Endothelial cell of umbilical vein (primary cell): ENCODE measurements at regions not wholly inside any gene's neighbourhood (a gene's known extent, or its start where the extent isn't known, plus 50 kb on each side); places are given as distances from the start of the nearest gene placed in this dataset.

Experiments used
- BruUV-seq: library from RNA; stranded (reverse); fragments of 400-500 nt; replicated peaks from 2 replicates; lab custom pipeline; 2021; lab: Mats Ljungman, UMichigan
- CTCF ChIA-PET: fragments of 300-600, 350-600 bp; sonication (Branson Sonifier 250); formaldehyde crosslinking; loops from one replicate; lab custom pipeline; 2021; ENCODE audit warnings: antibody characterized with exemption, inconsistent platforms; lab: Charles Lee
- POLR2A ChIA-PET: fragments of 300-600, 350-600 bp; sonication (Branson Sonifier 250); formaldehyde crosslinking; loops from one replicate; lab custom pipeline; 2021; ENCODE audit warnings: antibody characterized with exemption, inconsistent platforms; lab: Charles Lee
- DNase-seq: peaks from one replicate; pipeline ENCODE4 v3.0.0-alpha.2; 2011; ENCODE audit warnings: low read depth, low spot score
- FAIRE-seq: peaks from 2 replicates; lab custom pipeline; 2011; peaks lifted over from hg19 to GRCh38; lab: Jason Lieb, UNC
- H2AFZ ChIP-seq: 2 replicates; pipeline ENCODE4 v1.6.0; 2012; ENCODE audit warnings: low read depth, low read length, control low read depth, inconsistent platforms
- H3K27ac ChIP-seq: 2 replicates; pipeline ENCODE4 v1.5.1; 2011; ENCODE audit warnings: low read depth, mild to moderate bottlenecking, control low read depth, low read length, moderate library complexity; ENCODE audit not compliant: insufficient read depth
- H3K27me3 ChIP-seq, 2 experiments: 2 replicates each; pipeline versions ENCODE4 v1.6.0 to v1.6.1; 2011; ENCODE audit warnings: low read length in 2 of 2, mixed read lengths in 1 of 2; ENCODE audit not compliant: control insufficient read depth in 2 of 2, insufficient read depth in 2 of 2
- H3K36me3 ChIP-seq, 2 experiments: 2 replicates in 1 of 2; 3 replicates in 1 of 2; pipeline ENCODE4 v1.5.1; 2011; ENCODE audit warnings: low read length in 2 of 2, mild to moderate bottlenecking in 1 of 2, moderate library complexity in 1 of 2; ENCODE audit not compliant: control insufficient read depth in 2 of 2, insufficient read depth in 2 of 2; ENCODE audit errors: extremely low read depth in 1 of 2
- H3K4me1 ChIP-seq: 3 replicates; pipeline ENCODE4 v1.5.1; 2011; ENCODE audit warnings: mild to moderate bottlenecking, low read length; ENCODE audit not compliant: control insufficient read depth, insufficient read depth; ENCODE audit errors: extremely low read depth
- H3K4me2 ChIP-seq: 2 replicates; pipeline ENCODE4 v1.6.1; 2011; ENCODE audit warnings: low read length, control low read depth, mixed read lengths; ENCODE audit not compliant: insufficient read depth
- H3K4me3 ChIP-seq, 3 experiments: fragments of 200-600 bp in 1 of 3; sonication (generic), shearing (Covaris generic) in 1 of 3; replicated peaks in 1 of 3; 2 replicates each; pipeline ENCODE4 v1.5.1; 2011 to 2016; ENCODE audit warnings: control low read depth in 3 of 3, low read length in 3 of 3, mild to moderate bottlenecking in 2 of 3, inconsistent platforms in 1 of 3, low read depth in 1 of 3, moderate library complexity in 1 of 3; ENCODE audit not compliant: insufficient read depth in 1 of 3
- H3K79me2 ChIP-seq: 2 replicates; pipeline ENCODE4 v1.6.0; 2012; ENCODE audit warnings: low read length, inconsistent platforms; ENCODE audit not compliant: control insufficient read depth, insufficient read depth
- H3K9ac ChIP-seq: replicated peaks from 2 replicates; pipeline ENCODE3; 2011; ENCODE audit warnings: low read length, control low read depth; ENCODE audit not compliant: insufficient read depth; ENCODE audit errors: extremely low read depth
- H3K9me1 ChIP-seq: replicated peaks from 3 replicates; pipeline ENCODE4 v1.6.0; 2011; ENCODE audit warnings: mild to moderate bottlenecking, low read length; ENCODE audit not compliant: control insufficient read depth, insufficient read depth; ENCODE audit errors: extremely low read depth
- H3K9me3 ChIP-seq: replicated peaks from 2 replicates; pipeline ENCODE4 v1.5.1; 2012; ENCODE audit warnings: low read length, inconsistent platforms; ENCODE audit not compliant: control insufficient read depth, insufficient read depth
- H4K20me1 ChIP-seq: replicated peaks from 2 replicates; pipeline ENCODE3; 2011; ENCODE audit warnings: mild to moderate bottlenecking, low read length; ENCODE audit not compliant: control insufficient read depth, insufficient read depth; ENCODE audit errors: extremely low read depth
- EZH2 ChIP-seq: IDR thresholded peaks from 2 replicates; pipeline ENCODE4 v1.6.1; 2012; ENCODE audit warnings: borderline replicate concordance, low read depth, mild to moderate bottlenecking, moderate library complexity, low read length, inconsistent platforms; ENCODE audit not compliant: severe bottlenecking
- FOS ChIP-seq: IDR thresholded peaks from 2 replicates; pipeline ENCODE4 v1.6.1; 2011; ENCODE audit warnings: mild to moderate bottlenecking, low read length, moderate library complexity, borderline replicate concordance; ENCODE audit not compliant: insufficient read depth
- GATA2 ChIP-seq: IDR thresholded peaks from 2 replicates; pipeline ENCODE4 v1.7.0; 2011; ENCODE audit warnings: low read depth, mild to moderate bottlenecking, moderate library complexity, mixed read lengths, low read length; ENCODE audit not compliant: insufficient read length, insufficient read depth
- JUN ChIP-seq: IDR thresholded peaks from 2 replicates; pipeline ENCODE4 v1.6.1; 2011; ENCODE audit warnings: borderline replicate concordance, low read depth; ENCODE audit not compliant: insufficient read length, insufficient read depth
- MYC ChIP-seq: IDR thresholded peaks from one replicate; pipeline ENCODE4 v1.6.1; 2011; ENCODE audit warnings: mild to moderate bottlenecking, low read depth, low read length
- POLR2A ChIP-seq: IDR thresholded peaks from 2 replicates; pipeline ENCODE4 v1.6.1; 2012; ENCODE audit warnings: low read depth, mild to moderate bottlenecking, control low read depth, low read length
- POLR2AphosphoS5 ChIP-seq: IDR thresholded peaks from 2 replicates; pipeline ENCODE4 v1.6.1; 2012; ENCODE audit warnings: low read depth, mild to moderate bottlenecking, control low read depth, low read length, moderate library complexity; ENCODE audit not compliant: insufficient read depth
- dilution Hi-C: fragments of 300-500 bp; cut with MboI; formaldehyde crosslinking; loops from one replicate; pipeline ENCODE4 v1.15.0; 2019; ENCODE audit warnings: low sequenced_read_pairs; ENCODE audit not compliant: extremely low pct_ligation_motif_present
- intact Hi-C: fragments of 100-400 bp; cut with micrococcal nuclease; formaldehyde crosslinking; loops from one replicate; pipeline ENCODE4 v1.10.0; 2022
- TF ChIP-seq, protein P1 (sequence below), 2 donors: IDR thresholded peaks; 1 replicate in 1 of 2; 2 replicates in 1 of 2; pipeline ENCODE4 v1.5.1; 2011; ENCODE audit warnings: low read length in 2 of 2, mild to moderate bottlenecking in 2 of 2, moderate library complexity in 2 of 2, control low read depth in 1 of 2, inconsistent platforms in 1 of 2, low read depth in 1 of 2; ENCODE audit not compliant: insufficient read depth in 1 of 2; ENCODE audit errors: extremely low read depth in 1 of 2
- TF ChIP-seq, protein P2 (sequence below): IDR thresholded peaks from 2 replicates; pipeline ENCODE4 v1.6.1; 2011; ENCODE audit not compliant: insufficient read depth, insufficient read length

GRCh38 chr2:58640042-58640441 is 398.9 kb upstream of the FANCL start:
- intact Hi-C loops (no loop called here), dilution Hi-C loops (no loop called here)
- ChIA-PET POLR2A (no interaction called here), CTCF (interaction anchor here (3.5 kb wide), 1 partner anchor 41 kb away, joined by 21 read pairs; no protein-coding TSS in a partner anchor)
- no peaks in the 10 kb centered on the region for H3K79me2 ChIP-seq
- H3K4me1 ChIP-seq: peaks cover 20% of the 10 kb centered on the region
- FAIRE-seq (no peak), DNase-seq (no peak)
- no peaks in the 10 kb centered on the region for H3K9me3 ChIP-seq
- H4K20me1 ChIP-seq: no peaks in the 10 kb centered on the region
- H3K27me3 ChIP-seq: no peaks in the 10 kb centered on the region
- H3K9me1 ChIP-seq: no peaks in the 10 kb centered on the region
- no peak overlapping the region for H3K27ac ChIP-seq
- peak overlapping the region; percentile 18 for H2AFZ ChIP-seq
- H3K9ac ChIP-seq: no peak overlapping the region
- no peak overlapping the region for H3K4me3 ChIP-seq
- no TSS peak for BruUV-seq
- no peaks in the 10 kb centered on the region for H3K36me3 ChIP-seq
- no peak for TF ChIP-seq GATA2
- no peak for TF ChIP-seq POLR2A
- TF ChIP-seq, protein P1, sequence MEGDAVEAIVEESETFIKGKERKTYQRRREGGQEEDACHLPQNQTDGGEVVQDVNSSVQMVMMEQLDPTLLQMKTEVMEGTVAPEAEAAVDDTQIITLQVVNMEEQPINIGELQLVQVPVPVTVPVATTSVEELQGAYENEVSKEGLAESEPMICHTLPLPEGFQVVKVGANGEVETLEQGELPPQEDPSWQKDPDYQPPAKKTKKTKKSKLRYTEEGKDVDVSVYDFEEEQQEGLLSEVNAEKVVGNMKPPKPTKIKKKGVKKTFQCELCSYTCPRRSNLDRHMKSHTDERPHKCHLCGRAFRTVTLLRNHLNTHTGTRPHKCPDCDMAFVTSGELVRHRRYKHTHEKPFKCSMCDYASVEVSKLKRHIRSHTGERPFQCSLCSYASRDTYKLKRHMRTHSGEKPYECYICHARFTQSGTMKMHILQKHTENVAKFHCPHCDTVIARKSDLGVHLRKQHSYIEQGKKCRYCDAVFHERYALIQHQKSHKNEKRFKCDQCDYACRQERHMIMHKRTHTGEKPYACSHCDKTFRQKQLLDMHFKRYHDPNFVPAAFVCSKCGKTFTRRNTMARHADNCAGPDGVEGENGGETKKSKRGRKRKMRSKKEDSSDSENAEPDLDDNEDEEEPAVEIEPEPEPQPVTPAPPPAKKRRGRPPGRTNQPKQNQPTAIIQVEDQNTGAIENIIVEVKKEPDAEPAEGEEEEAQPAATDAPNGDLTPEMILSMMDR (IDR thresholded peaks at IDR 0.05; ENCODE audit: extremely low read depth in 1 of 2, insufficient read depth in 1 of 2, low read depth in 1 of 2, low read length in 2 of 2): no peak
- no peak for TF ChIP-seq MYC
- TF ChIP-seq JUN: no peak
- TF ChIP-seq, protein P2, sequence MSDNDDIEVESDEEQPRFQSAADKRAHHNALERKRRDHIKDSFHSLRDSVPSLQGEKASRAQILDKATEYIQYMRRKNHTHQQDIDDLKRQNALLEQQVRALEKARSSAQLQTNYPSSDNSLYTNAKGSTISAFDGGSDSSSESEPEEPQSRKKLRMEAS: no peak
- no peak for TF ChIP-seq POLR2AphosphoS5
- no peak for TF ChIP-seq FOS
- TF ChIP-seq EZH2: no peak
- H3K4me2 ChIP-seq: no peak overlapping the region
